Caco-2 (cell line): ENCODE measurements at regions not wholly inside any gene's neighbourhood (a gene's known extent, or its start where the extent isn't known, plus 50 kb on each side); places are given as distances from the start of the nearest gene placed in this dataset.

Experiments used
- BruUV-seq: library from RNA; stranded (reverse); fragments of 400-500 nt; replicated peaks from 2 replicates; lab custom pipeline; 2021; lab: Mats Ljungman, UMichigan
- CTCF ChIA-PET: fragments of 300-600 bp; sonication (Branson Sonifier 250); formaldehyde crosslinking; loops from one replicate; lab custom pipeline; 2022; ENCODE audit warnings: antibody characterized with exemption; lab: Charles Lee
- POLR2A ChIA-PET: fragments of 300-600 bp; sonication (Branson Sonifier 250); formaldehyde crosslinking; loops from one replicate; lab custom pipeline; 2022; ENCODE audit warnings: antibody characterized with exemption; lab: Charles Lee
- DNase-seq, 2 experiments: peaks; one replicate each; pipeline versions ENCODE4 v3.0.0 to v3.0.0-alpha.2; 2020 to 2022
- H3K27me3 ChIP-seq: replicated peaks from 2 replicates; pipeline ENCODE4 v1.6.0; 2011; ENCODE audit warnings: low read length; ENCODE audit not compliant: control insufficient read depth, insufficient read depth
- H3K36me3 ChIP-seq: 2 replicates; pipeline ENCODE4 v1.5.1; 2011; ENCODE audit warnings: low read length; ENCODE audit not compliant: control insufficient read depth, insufficient read depth
- H3K4me1 ChIP-seq: fragments of 250-450 bp; sonication (Bioruptor Pico); 2 replicates; pipeline ENCODE4 v1.5.1; 2020; ENCODE audit warnings: mild to moderate bottlenecking
- H3K4me3 ChIP-seq: 2 replicates; pipeline ENCODE4 v1.5.1; 2011; ENCODE audit warnings: low read depth, mild to moderate bottlenecking, control low read depth, low read length
- H3K9me3 ChIP-seq: fragments of 250-450 bp; sonication (Bioruptor Pico); 2 replicates; pipeline ENCODE4 v1.5.1; 2020; ENCODE audit warnings: mild to moderate bottlenecking, moderate library complexity
- H3K27ac Mint-ChIP-seq: one replicate; pipeline ENCODE4 v1.8.0; 2022; ENCODE audit warnings: mixed read lengths; ENCODE audit not compliant: unreplicated experiment
- H3K27me3 Mint-ChIP-seq: one replicate; pipeline ENCODE4 v1.8.0; 2022; ENCODE audit warnings: mixed read lengths; ENCODE audit not compliant: insufficient read depth, unreplicated experiment
- H3K36me3 Mint-ChIP-seq: one replicate; pipeline ENCODE4 v1.8.0; 2022; ENCODE audit warnings: mild to moderate bottlenecking, mixed read lengths; ENCODE audit not compliant: insufficient read depth, unreplicated experiment
- H3K4me1 Mint-ChIP-seq: one replicate; pipeline ENCODE4 v1.8.0; 2022; ENCODE audit warnings: low read depth, mixed read lengths; ENCODE audit not compliant: unreplicated experiment
- H3K4me3 Mint-ChIP-seq: one replicate; pipeline ENCODE4 v1.8.0; 2022; ENCODE audit warnings: mild to moderate bottlenecking, moderate library complexity, mixed read lengths; ENCODE audit not compliant: unreplicated experiment
- H3K9me3 Mint-ChIP-seq: one replicate; pipeline ENCODE4 v1.8.0; 2022; ENCODE audit warnings: mixed read lengths; ENCODE audit not compliant: unreplicated experiment
- CTCF ChIP-seq, 2 experiments: fragments of 200-600 bp in 1 of 2; IDR thresholded peaks; 1 replicate in 1 of 2; 2 replicates in 1 of 2; pipeline versions ENCODE4 v1.5.1 to v1.8.0; 2011 to 2022; ENCODE audit warnings: antibody characterized with exemption in 1 of 2, control low read depth in 1 of 2, inconsistent platforms in 1 of 2, low read depth in 1 of 2, low read length in 1 of 2, mild to moderate bottlenecking in 1 of 2, moderate library complexity in 1 of 2; ENCODE audit not compliant: insufficient read depth in 1 of 2, severe bottlenecking in 1 of 2, unreplicated experiment in 1 of 2
- intact Hi-C: fragments of 100-400 bp; cut with micrococcal nuclease; formaldehyde crosslinking; loops from one replicate; pipeline ENCODE4 v1.10.0; 2022; ENCODE audit not compliant: unreplicated experiment

GRCh38 chr17:34773036-34773435, 188.2 kb downstream of the CCT6B start:
- TF ChIP-seq CTCF (IDR thresholded peaks at IDR 0.05; ENCODE audit: insufficient read depth in 1 of 2, low read depth in 1 of 2, low read length in 1 of 2, severe bottlenecking in 1 of 2, unreplicated experiment in 1 of 2), result no peak
- no peak for DNase-seq
- Mint-ChIP-seq H3K27ac (no peak overlapping the region), H3K4me1 (no peaks in the 10 kb centered on the region), H3K27me3 (peaks cover 41% of the 10 kb centered on the region), H3K4me3 (no peak overlapping the region), H3K36me3 (no peaks in the 10 kb centered on the region), H3K9me3 (no peaks in the 10 kb centered on the region)
- Histone ChIP-seq H3K9me3 (no peaks in the 10 kb centered on the region), H3K36me3 (no peaks in the 10 kb centered on the region), H3K4me3 (no peak overlapping the region), H3K27me3 (no peaks in the 10 kb centered on the region; the same call in 1 of the 2 replicates), H3K4me1 (no peaks in the 10 kb centered on the region)
- POLR2A ChIA-PET, result no interaction called here
- CTCF ChIA-PET, result no interaction called here
- intact Hi-C loops, result no loop called here
- BruUV-seq, result no TSS peak

- H3K27me3 ChIP-seq, result no peaks in the 10 kb centered on the region; the same call in 1 of the 2 replicates
- POLR2A ChIA-PET, result no interaction called here
- H3K4me3 ChIP-seq, result no peak overlapping the region
- no peaks in the 10 kb centered on the region for H3K36me3 ChIP-seq
- H3K36me3 Mint-ChIP-seq, result no peaks in the 10 kb centered on the region
- H3K4me1 Mint-ChIP-seq, result no peaks in the 10 kb centered on the region
- H3K27me3 Mint-ChIP-seq, result peaks cover 38% of the 10 kb centered on the region
- DNase-seq, result no peak
- no TSS peak for BruUV-seq
- H3K4me1 ChIP-seq, result no peaks in the 10 kb centered on the region
- no peaks in the 10 kb centered on the region for H3K9me3 Mint-ChIP-seq
- CTCF ChIA-PET, result no interaction called here
- intact Hi-C loops, result no loop called here
- no peak overlapping the region for H3K27ac Mint-ChIP-seq
- no peak for TF ChIP-seq CTCF (IDR thresholded peaks at IDR 0.05; ENCODE audit: insufficient read depth in 1 of 2, low read depth in 1 of 2, low read length in 1 of 2, severe bottlenecking in 1 of 2, unreplicated experiment in 1 of 2)
- H3K4me3 Mint-ChIP-seq, result no peak overlapping the region
- no peaks in the 10 kb centered on the region for H3K9me3 ChIP-seq
These were observed 189.4 kb downstream of the CCT6B start for GRCh38 chr17:34771891-34772290.

- no peak overlapping the region for H3K27ac Mint-ChIP-seq
- H3K27me3 ChIP-seq, result no peaks in the 10 kb centered on the region; the same call in 1 of the 2 replicates
- no peak overlapping the region for H3K4me3 ChIP-seq
- TF ChIP-seq CTCF (IDR thresholded peaks at IDR 0.05; ENCODE audit: insufficient read depth in 1 of 2, low read depth in 1 of 2, low read length in 1 of 2, severe bottlenecking in 1 of 2, unreplicated experiment in 1 of 2), result no peak
- H3K9me3 ChIP-seq, result no peaks in the 10 kb centered on the region
- no peaks in the 10 kb centered on the region for H3K36me3 Mint-ChIP-seq
- no peaks in the 10 kb centered on the region for H3K4me1 ChIP-seq
- no peak for DNase-seq
- H3K4me1 Mint-ChIP-seq, result no peaks in the 10 kb centered on the region
- intact Hi-C loops, result no loop called here
- H3K4me3 Mint-ChIP-seq, result no peak overlapping the region
- H3K36me3 ChIP-seq, result no peaks in the 10 kb centered on the region
- H3K27me3 Mint-ChIP-seq, result peaks cover 38% of the 10 kb centered on the region
- CTCF ChIA-PET, result no interaction called here
- BruUV-seq, result no TSS peak
- POLR2A ChIA-PET, result no interaction called here
- no peaks in the 10 kb centered on the region for H3K9me3 Mint-ChIP-seq
These were observed 190.7 kb downstream of the CCT6B start for GRCh38 chr17:34770586-34770985.
